ENCODE measurements at regions not wholly inside any gene's neighbourhood (a gene's known extent, or its start where the extent isn't known, plus 50 kb on each side); places are given as distances from the start of the nearest gene placed in this dataset.

- ChIA-PET CTCF (no interaction called here), POLR2A (no interaction called here)
- no peaks in the 10 kb centered on the region for H3K9me3 ChIP-seq (ENCODE audit: control extremely low read depth in 1 of 3, control insufficient read depth in 2 of 3, insufficient read depth in 1 of 3, low read length in 2 of 3)
- H3K9ac ChIP-seq (ENCODE audit: low read length), result no peak overlapping the region
- H2AFZ ChIP-seq (ENCODE audit: insufficient read depth, low read depth, low read length, poor library complexity, severe bottlenecking), result no peak overlapping the region
- H3K27me3 Mint-ChIP-seq, result no peaks in the 10 kb centered on the region
- no peak overlapping the region for H3K27ac ChIP-seq (ENCODE audit: low read length in 2 of 2)
- H3K4me1 Mint-ChIP-seq, result no peaks in the 10 kb centered on the region
- H4K20me1 ChIP-seq (ENCODE audit: control insufficient read depth, insufficient read depth, low read length, poor library complexity, severe bottlenecking), result no peaks in the 10 kb centered on the region
- no peaks in the 10 kb centered on the region for H3K9me3 Mint-ChIP-seq (ENCODE audit: insufficient read depth)
- no peaks in the 10 kb centered on the region for H3K79me2 ChIP-seq (ENCODE audit: control insufficient read depth, insufficient read depth, low read length)
- ATAC-seq (ENCODE audit: low read depth) (no peak), DNase-seq (no peak)
- TF ChIP-seq EZH2 (IDR thresholded peaks at IDR 0.05; ENCODE audit: borderline replicate concordance, insufficient read depth, low read depth, low read length, poor library complexity, severe bottlenecking) (no peak), CTCF (IDR thresholded peaks at IDR 0.05) (no peak)
- H3K4me2 ChIP-seq (replicated peaks; ENCODE audit: low read depth, low read length, poor library complexity, severe bottlenecking), result no peak overlapping the region
- no peaks in the 10 kb centered on the region for H3K4me1 ChIP-seq (ENCODE audit: control insufficient read depth in 2 of 2, insufficient read depth in 2 of 2, low read length in 2 of 2)
- H3K36me3 ChIP-seq (replicated peaks in 1 of 2; ENCODE audit: control extremely low read depth in 1 of 2, control insufficient read depth in 1 of 2, extremely low read depth in 1 of 2, insufficient read depth in 2 of 2, low read length in 1 of 2), result no peaks in the 10 kb centered on the region
- no peak overlapping the region for H3K4me3 ChIP-seq (ENCODE audit: control extremely low read depth in 1 of 5, extremely low read depth in 1 of 5, insufficient read depth in 1 of 5, low read depth in 2 of 5, low read length in 4 of 5)
- H3K27me3 ChIP-seq (replicated peaks in 1 of 4; ENCODE audit: control extremely low read depth in 1 of 4, control insufficient read depth in 3 of 4, insufficient read depth in 4 of 4, low read length in 3 of 4), result no peaks in the 10 kb centered on the region
- WGBS (ENCODE audit: insufficient coverage), result no CpG with 5 or more reads among the region's 1 CpG
- intact Hi-C loops (cut with micrococcal nuclease), result no loop called here
- H3K4me3 Mint-ChIP-seq, result no peak overlapping the region
- H3K27ac Mint-ChIP-seq, result no peak overlapping the region
Measured at GRCh38 chr4:137274404-137274803, 257.9 kb downstream of the PCDH18 start.

GRCh38 chr4:137267024-137267423 is 265.3 kb downstream of the PCDH18 start:
- Mint-ChIP-seq H3K27ac (no peak overlapping the region), H3K27me3 (no peaks in the 10 kb centered on the region), H3K9me3 (ENCODE audit: insufficient read depth) (peaks cover 2% of the 10 kb centered on the region), H3K4me1 (no peaks in the 10 kb centered on the region), H3K4me3 (no peak overlapping the region)
- no peaks in the 10 kb centered on the region for H3K9me3 ChIP-seq (ENCODE audit: control extremely low read depth in 1 of 3, control insufficient read depth in 2 of 3, insufficient read depth in 1 of 3, low read length in 2 of 3)
- H3K9ac ChIP-seq (ENCODE audit: low read length), result no peak overlapping the region
- H3K4me2 ChIP-seq (replicated peaks; ENCODE audit: low read depth, low read length, poor library complexity, severe bottlenecking), result no peak overlapping the region
- no peaks in the 10 kb centered on the region for H3K4me1 ChIP-seq (ENCODE audit: control insufficient read depth in 2 of 2, insufficient read depth in 2 of 2, low read length in 2 of 2)
- H3K27ac ChIP-seq (ENCODE audit: low read length in 2 of 2), result no peak overlapping the region
- H3K36me3 ChIP-seq (replicated peaks in 1 of 2; ENCODE audit: control extremely low read depth in 1 of 2, control insufficient read depth in 1 of 2, extremely low read depth in 1 of 2, insufficient read depth in 2 of 2, low read length in 1 of 2), result no peaks in the 10 kb centered on the region
- DNase-seq (no peak), ATAC-seq (ENCODE audit: low read depth) (no peak)
- H3K79me2 ChIP-seq (ENCODE audit: control insufficient read depth, insufficient read depth, low read length), result no peaks in the 10 kb centered on the region
- H3K27me3 ChIP-seq (replicated peaks in 1 of 4; ENCODE audit: control extremely low read depth in 1 of 4, control insufficient read depth in 3 of 4, insufficient read depth in 4 of 4, low read length in 3 of 4), result no peaks in the 10 kb centered on the region
- H3K4me3 ChIP-seq (ENCODE audit: control extremely low read depth in 1 of 5, extremely low read depth in 1 of 5, insufficient read depth in 1 of 5, low read depth in 2 of 5, low read length in 4 of 5), result no peak overlapping the region
- ChIA-PET CTCF (no interaction called here), POLR2A (no interaction called here)
- WGBS (ENCODE audit: insufficient coverage), result no CpG with 5 or more reads among the region's 2 CpGs
- H4K20me1 ChIP-seq (ENCODE audit: control insufficient read depth, insufficient read depth, low read length, poor library complexity, severe bottlenecking), result no peaks in the 10 kb centered on the region
- H2AFZ ChIP-seq (ENCODE audit: insufficient read depth, low read depth, low read length, poor library complexity, severe bottlenecking), result no peak overlapping the region
- TF ChIP-seq EZH2 (IDR thresholded peaks at IDR 0.05; ENCODE audit: borderline replicate concordance, insufficient read depth, low read depth, low read length, poor library complexity, severe bottlenecking) (no peak), CTCF (IDR thresholded peaks at IDR 0.05) (no peak)
- intact Hi-C loops (cut with micrococcal nuclease), result no loop called here
